SH-SY5Y (cell line): ENCODE measurements at regions not wholly inside any gene's neighbourhood (a gene's known extent, or its start where the extent isn't known, plus 50 kb on each side); places are given as distances from the start of the nearest gene placed in this dataset.

Source experiments
- GATA2 ChIP-seq: IDR thresholded peaks from 2 replicates; pipeline ENCODE4 v1.6.1; 2011; ENCODE audit warnings: mild to moderate bottlenecking, low read depth, low read length
- GATA3 ChIP-seq: IDR thresholded peaks from 2 replicates; pipeline ENCODE4 v1.6.1; 2011; ENCODE audit warnings: low read depth, mild to moderate bottlenecking, low read length, moderate library complexity

DNA sequence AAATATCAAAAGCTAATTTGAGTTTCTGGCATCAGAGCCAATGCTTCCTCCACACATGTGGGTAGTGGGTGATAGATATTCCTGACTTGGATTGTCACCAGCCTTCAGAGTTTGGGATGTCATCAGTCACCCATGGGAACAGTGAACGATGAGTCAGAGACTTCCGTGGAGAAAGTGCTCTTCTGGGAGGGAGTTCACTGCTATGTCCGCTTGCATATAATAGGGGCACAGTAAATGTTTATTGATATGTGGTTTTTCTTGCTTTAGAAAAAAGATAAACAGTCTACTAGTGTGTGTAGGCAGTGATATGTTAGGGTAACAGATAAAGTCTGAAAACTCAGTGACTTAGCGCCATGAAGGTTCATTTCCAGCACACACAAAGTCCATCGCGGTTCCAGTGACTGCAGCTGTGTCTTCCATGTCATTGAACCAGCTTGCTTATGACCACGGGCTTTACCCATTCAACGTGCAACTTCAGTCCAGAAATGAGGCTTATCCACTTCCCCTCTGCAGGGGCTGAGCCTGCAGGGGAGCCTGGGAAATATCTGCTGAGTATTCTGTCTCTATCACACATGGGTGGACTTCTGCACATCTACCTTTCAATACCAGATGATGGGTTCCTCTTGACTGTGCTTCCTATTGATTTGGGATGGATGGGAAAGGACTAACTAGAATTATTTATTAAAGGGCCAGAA is 87.7 kb upstream of the WWC2 start:
- TF ChIP-seq GATA3 = no peak
- no peak for TF ChIP-seq GATA2
